ENCODE measurements at regions not wholly inside any gene's neighbourhood (a gene's known extent, or its start where the extent isn't known, plus 50 kb on each side); places are given as distances from the start of the nearest gene placed in this dataset.

GRCh38 chr12:92370828-92371227 lies 225.2 kb upstream of the BTG1 start:
- TF ChIP-seq ZFP3 (CRISPR knock-in tag; IDR thresholded peaks at IDR 0.05) (no peak), ZFP30 (CRISPR knock-in tag; IDR thresholded peaks at IDR 0.05) (no peak)

All from SK-N-SH treated with all-trans-retinoic acid at 6 μM for 48 hours (cell line).